SK-N-SH (cell line): ENCODE measurements at regions not wholly inside any gene's neighbourhood (a gene's known extent, or its start where the extent isn't known, plus 50 kb on each side); places are given as distances from the start of the nearest gene placed in this dataset.

Experiments
- CTCF ChIA-PET: fragments of 300-600, 350-600 bp; formaldehyde crosslinking; extraction: SDS; loops from one replicate; lab custom pipeline; 2021; lab: Yijun Ruan, JAX
- POLR2A ChIA-PET: fragments of 350-600 bp; sonication (Branson Sonifier 250); formaldehyde crosslinking; extraction: SDS; loops from one replicate; lab custom pipeline; 2020; ENCODE audit warnings: antibody characterized with exemption, inconsistent platforms; lab: Yijun Ruan, JAX
- DNase-seq: peaks from one replicate; pipeline ENCODE4 v3.0.0; 2012
- H2AFZ ChIP-seq: fragments of 200-600 bp; sonication (generic); 2 replicates; pipeline ENCODE4 v1.8.1; 2016; ENCODE audit warnings: antibody characterized with exemption, mild to moderate bottlenecking, low read depth
- H3F3A ChIP-seq: fragments of 200-600 bp; sonication (generic); replicated peaks from 2 replicates; pipeline ENCODE3; 2016; ENCODE audit warnings: antibody characterized with exemption, mild to moderate bottlenecking; ENCODE audit not compliant: insufficient read depth
- H3K27ac ChIP-seq, 2 experiments: fragments of 200-500 bp in 1 of 2; fragments of 200-600 bp in 1 of 2; sonication (Bioruptor generic) in 1 of 2; sonication (generic), shearing (Covaris generic) in 1 of 2; 2 replicates each; pipeline versions ENCODE4 v1.5.1 to v1.6.1; 2014 to 2016; ENCODE audit warnings: low read depth in 2 of 2, inconsistent platforms in 1 of 2, low read length in 1 of 2, mild to moderate bottlenecking in 1 of 2, mixed read lengths in 1 of 2
- H3K27me3 ChIP-seq: fragments of 200-600 bp; sonication (generic), shearing (Covaris generic); 2 replicates; pipeline ENCODE4 v1.6.1; 2016; ENCODE audit warnings: mixed run types; ENCODE audit not compliant: insufficient read depth
- H3K36me3 ChIP-seq, 2 experiments: fragments of 200-500 bp in 1 of 2; fragments of 200-600 bp in 1 of 2; sonication (Bioruptor generic) in 1 of 2; sonication (generic) in 1 of 2; replicated peaks in 1 of 2; 2 replicates each; pipeline versions ENCODE3 to v1.5.1; 2014 to 2016; ENCODE audit warnings: low read length in 1 of 2, mild to moderate bottlenecking in 1 of 2; ENCODE audit not compliant: insufficient read depth in 2 of 2, control insufficient read depth in 1 of 2
- H3K4me1 ChIP-seq, 2 experiments: fragments of 200-500 bp in 1 of 2; fragments of 200-600 bp in 1 of 2; sonication (Bioruptor generic) in 1 of 2; sonication (generic), shearing (Covaris generic) in 1 of 2; 2 replicates each; pipeline versions ENCODE4 v1.5.1 to v1.6.1; 2014 to 2016; ENCODE audit warnings: low read depth in 1 of 2, low read length in 1 of 2, mixed run types in 1 of 2; ENCODE audit not compliant: insufficient read depth in 2 of 2, control insufficient read depth in 1 of 2
- H3K4me2 ChIP-seq: fragments of 200-600 bp; sonication (generic), shearing (Covaris generic); 2 replicates; pipeline ENCODE4 v1.6.1; 2017; ENCODE audit warnings: mixed run types
- H3K4me3 ChIP-seq, 2 experiments: fragments of 200-500 bp in 1 of 2; fragments of 200-600 bp in 1 of 2; sonication (Bioruptor generic) in 1 of 2; sonication (generic), shearing (Covaris generic) in 1 of 2; 2 replicates each; pipeline versions ENCODE4 v1.5.1 to v1.8.1; 2014 to 2016; ENCODE audit warnings: low read depth in 2 of 2, inconsistent platforms in 1 of 2, low read length in 1 of 2, mild to moderate bottlenecking in 1 of 2, mixed read lengths in 1 of 2, moderate library complexity in 1 of 2
- H3K79me2 ChIP-seq: fragments of 200-600 bp; sonication (generic); 2 replicates; pipeline ENCODE4 v1.8.1; 2017; ENCODE audit warnings: mild to moderate bottlenecking; ENCODE audit not compliant: insufficient read depth
- H3K9ac ChIP-seq: fragments of 200-600 bp; sonication (generic); 2 replicates; pipeline ENCODE4 v1.6.1; 2017; ENCODE audit warnings: mixed run types
- H3K9me2 ChIP-seq: fragments of 200-600 bp; sonication (generic); 2 replicates; pipeline ENCODE4 v1.6.1; 2017; ENCODE audit warnings: mixed run types
- H3K9me3 ChIP-seq: fragments of 200-600 bp; sonication (generic); 2 replicates; pipeline ENCODE4 v1.6.1; 2017; ENCODE audit warnings: mixed run types, mild to moderate bottlenecking, moderate library complexity
- H4K20me1 ChIP-seq: fragments of 200-600 bp; sonication (generic); 2 replicates; pipeline ENCODE4 v1.6.1; 2017; ENCODE audit warnings: mild to moderate bottlenecking, mixed run types; ENCODE audit not compliant: insufficient read depth
- CHD2 ChIP-seq: fragments of 150-350 bp; IDR thresholded peaks from 2 replicates; pipeline ENCODE4 v1.6.1; 2018; ENCODE audit warnings: low read length; ENCODE audit not compliant: partially characterized antibody
- ELF1 ChIP-seq: IDR thresholded peaks from 2 replicates; pipeline ENCODE4 v1.4.0; 2012
- EZH2phosphoT487 ChIP-seq: fragments of 200-600 bp; sonication (generic); IDR thresholded peaks from 2 replicates; pipeline ENCODE4 v1.6.1; 2017; ENCODE audit warnings: low read depth, mixed run types, mild to moderate bottlenecking, antibody characterized with exemption, moderate library complexity, borderline replicate concordance
- FOXJ3 ChIP-seq: sonication (generic); formaldehyde crosslinking; IDR thresholded peaks from 2 replicates; pipeline ENCODE4 v1.5.1; 2020; ENCODE audit warnings: mild to moderate bottlenecking, missing genetic modification reagents
- GABPA ChIP-seq: IDR thresholded peaks from 2 replicates; pipeline ENCODE4 v1.4.0; 2012; ENCODE audit warnings: low read depth, mild to moderate bottlenecking
- JUND ChIP-seq: IDR thresholded peaks from 2 replicates; pipeline ENCODE4 v1.4.0; 2012
- MEF2A ChIP-seq: IDR thresholded peaks from 2 replicates; pipeline ENCODE4 v1.4.0; 2012; ENCODE audit warnings: low read depth, borderline replicate concordance
- NFIC ChIP-seq: IDR thresholded peaks from 2 replicates; pipeline ENCODE4 v1.4.0; 2012; ENCODE audit warnings: borderline replicate concordance
- NRF1 ChIP-seq: IDR thresholded peaks from 2 replicates; pipeline ENCODE4 v1.6.1; 2012; ENCODE audit warnings: low read depth, mild to moderate bottlenecking, low read length
- RAD21 ChIP-seq: IDR thresholded peaks from 2 replicates; pipeline ENCODE4 v1.6.1; 2012; ENCODE audit warnings: mild to moderate bottlenecking, low read length
- RCOR1 ChIP-seq: fragments of 150-350 bp; IDR thresholded peaks from 2 replicates; pipeline ENCODE4 v1.6.1; 2017; ENCODE audit warnings: antibody characterized with exemption, low read length
- RXRA ChIP-seq: IDR thresholded peaks from 2 replicates; pipeline ENCODE4 v1.4.0; 2012; ENCODE audit warnings: low read depth, mild to moderate bottlenecking, borderline replicate concordance
- SIN3A ChIP-seq: IDR thresholded peaks from 2 replicates; pipeline ENCODE4 v1.6.1; 2012; ENCODE audit warnings: low read depth, mild to moderate bottlenecking, low read length, moderate library complexity, borderline replicate concordance
- TCF12 ChIP-seq: IDR thresholded peaks from 2 replicates; pipeline ENCODE4 v1.4.0; 2012
- TEAD4 ChIP-seq: IDR thresholded peaks from 2 replicates; pipeline ENCODE4 v1.4.0; 2012; ENCODE audit warnings: mild to moderate bottlenecking, borderline replicate concordance; ENCODE audit not compliant: insufficient read depth
- WGBS: methylation state at CpG from one replicate; pipeline ENCODE4 v1.1.6; 2017; ENCODE audit warnings: low lambda C conversion rate; 5-methylcytosine and 5-hydroxymethylcytosine counted together
- TF ChIP-seq, protein P1 (sequence below): fragments of 150-350 bp; IDR thresholded peaks from 2 replicates; pipeline ENCODE4 v1.6.1; 2017; ENCODE audit warnings: antibody characterized with exemption, low read length, low read depth, borderline replicate concordance
- TF ChIP-seq, protein P2 (sequence below): IDR thresholded peaks from 2 replicates; pipeline ENCODE4; 2012
- TF ChIP-seq, protein P3 (sequence below): IDR thresholded peaks from 2 replicates; pipeline ENCODE4 v1.6.1; 2012; ENCODE audit warnings: mild to moderate bottlenecking, low read depth, low read length, moderate library complexity
- TF ChIP-seq, protein P4 (sequence below): IDR thresholded peaks from 2 replicates; pipeline ENCODE4 v1.4.0; 2012; ENCODE audit warnings: low read depth, borderline replicate concordance

DNA sequence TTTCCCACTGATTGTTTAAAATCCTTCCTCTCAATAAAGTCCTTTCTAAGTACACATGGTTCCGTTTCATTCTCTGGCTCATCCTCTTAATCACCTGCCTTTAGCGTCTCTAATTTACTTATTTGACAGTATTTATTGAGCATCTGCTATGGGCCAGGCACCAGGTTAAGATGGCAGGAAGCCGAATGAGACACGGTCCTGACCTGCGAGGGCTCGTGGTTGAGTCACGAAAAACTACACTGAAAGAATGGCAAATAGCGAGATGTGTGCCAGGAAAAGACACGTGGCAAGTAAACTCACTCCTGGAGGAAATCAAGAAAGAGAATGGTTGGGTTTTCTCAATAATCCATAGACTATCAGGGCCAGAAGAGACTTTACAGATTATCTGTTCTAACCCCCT, 60.9 kb downstream of the HES1 start:
- Histone ChIP-seq H3F3A (no peaks in the 10 kb centered on the region), H3K79me2 (no peaks in the 10 kb centered on the region), H4K20me1 (no peaks in the 10 kb centered on the region), H3K27me3 (no peaks in the 10 kb centered on the region; the same call in 1 of the 2 replicates), H3K9me3 (no peaks in the 10 kb centered on the region), H3K4me1 (peaks cover 0 to 14% of the 10 kb centered on the region in 2 experiments; a peak in 2 of 4 replicates), H3K4me3 (no peak overlapping the region)
- no peak for DNase-seq
- POLR2A ChIA-PET = no interaction called here
- TF ChIP-seq FOXJ3 (CRISPR knock-in tag) (no peak), NRF1 (no peak), TEAD4 (no peak), RAD21 (no peak), NFIC (no peak), TCF12 (no peak), MEF2A (no peak)
- TF ChIP-seq, protein P1, sequence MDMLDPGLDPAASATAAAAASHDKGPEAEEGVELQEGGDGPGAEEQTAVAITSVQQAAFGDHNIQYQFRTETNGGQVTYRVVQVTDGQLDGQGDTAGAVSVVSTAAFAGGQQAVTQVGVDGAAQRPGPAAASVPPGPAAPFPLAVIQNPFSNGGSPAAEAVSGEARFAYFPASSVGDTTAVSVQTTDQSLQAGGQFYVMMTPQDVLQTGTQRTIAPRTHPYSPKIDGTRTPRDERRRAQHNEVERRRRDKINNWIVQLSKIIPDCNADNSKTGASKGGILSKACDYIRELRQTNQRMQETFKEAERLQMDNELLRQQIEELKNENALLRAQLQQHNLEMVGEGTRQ = no peak
- TF ChIP-seq, protein P2, sequence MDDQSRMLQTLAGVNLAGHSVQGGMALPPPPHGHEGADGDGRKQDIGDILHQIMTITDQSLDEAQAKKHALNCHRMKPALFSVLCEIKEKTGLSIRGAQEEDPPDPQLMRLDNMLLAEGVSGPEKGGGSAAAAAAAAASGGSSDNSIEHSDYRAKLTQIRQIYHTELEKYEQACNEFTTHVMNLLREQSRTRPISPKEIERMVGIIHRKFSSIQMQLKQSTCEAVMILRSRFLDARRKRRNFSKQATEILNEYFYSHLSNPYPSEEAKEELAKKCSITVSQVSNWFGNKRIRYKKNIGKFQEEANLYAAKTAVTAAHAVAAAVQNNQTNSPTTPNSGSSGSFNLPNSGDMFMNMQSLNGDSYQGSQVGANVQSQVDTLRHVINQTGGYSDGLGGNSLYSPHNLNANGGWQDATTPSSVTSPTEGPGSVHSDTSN = no peak
- TF ChIP-seq, all 33 proteins: peak for 0
- Histone ChIP-seq H3K27ac (no peak overlapping the region), H3K9me2 (no peaks in the 10 kb centered on the region), H3K4me2 (no peak overlapping the region), H3K36me3 (no peaks in the 10 kb centered on the region), H2AFZ (no peak overlapping the region), H3K9ac (no peak overlapping the region)
- CTCF ChIA-PET = interaction anchor here (1.1 kb wide), 1 partner anchor 23 kb away, joined by 3 read pairs; no protein-coding TSS in a partner anchor
- 79% methylated on average over 9 of the region's 9 CpGs for WGBS

DNA sequence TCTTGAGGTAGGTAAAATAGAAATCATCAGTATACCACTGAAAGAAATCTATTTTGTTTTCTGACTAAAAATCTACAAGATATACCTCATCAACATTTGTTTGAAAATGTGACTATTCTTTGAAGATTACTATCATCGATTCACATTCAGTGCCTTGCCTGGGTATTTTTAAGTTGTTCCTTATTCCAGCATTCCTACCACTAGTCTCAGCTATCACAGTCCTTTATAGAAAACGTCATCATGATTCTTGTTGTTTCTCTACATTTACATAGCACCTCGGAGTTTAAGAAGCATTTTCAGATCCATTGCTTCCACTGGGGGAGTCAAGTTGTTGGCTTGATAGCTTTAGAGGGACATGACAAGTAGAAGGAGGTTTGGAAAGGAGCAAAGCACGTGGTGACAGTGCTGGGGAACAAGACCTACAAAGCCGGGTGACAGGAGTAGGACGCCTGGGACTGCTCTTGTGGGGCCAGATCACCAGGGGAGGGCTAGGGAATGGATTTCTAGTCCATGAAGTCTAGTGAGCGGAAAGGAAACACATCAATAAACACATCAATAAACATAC, 61.5 kb downstream of the HES1 start:
- H3K27ac ChIP-seq = no peak overlapping the region

More for the DNA sequence above, 61.5 kb downstream of the HES1 start:
- 56% methylated on average over 7 of the region's 7 CpGs for WGBS
- Histone ChIP-seq H3K9me2 (no peaks in the 10 kb centered on the region), H3K4me1 (peaks cover 0 to 14% of the 10 kb centered on the region in 2 experiments; a peak in 2 of 4 replicates), H3F3A (no peaks in the 10 kb centered on the region), H4K20me1 (no peaks in the 10 kb centered on the region), H3K9ac (no peak overlapping the region), H2AFZ (no peak overlapping the region), H3K4me3 (no peak overlapping the region), H3K36me3 (no peaks in the 10 kb centered on the region), H3K27me3 (no peaks in the 10 kb centered on the region; the same call in 1 of the 2 replicates), H3K4me2 (no peak overlapping the region), H3K9me3 (no peaks in the 10 kb centered on the region), H3K79me2 (no peaks in the 10 kb centered on the region)
- ChIA-PET CTCF (interaction anchor here (1.1 kb wide), 1 partner anchor 24 kb away, joined by 3 read pairs; no protein-coding TSS in a partner anchor), POLR2A (no interaction called here)
- TF ChIP-seq ELF1 (no peak), SIN3A (no peak), RXRA (no peak), EZH2phosphoT487 (no peak), JUND (no peak), CHD2 (no peak), RCOR1 (no peak), GABPA (no peak), NFIC (no peak), RAD21 (no peak)
- TF ChIP-seq, protein P3, sequence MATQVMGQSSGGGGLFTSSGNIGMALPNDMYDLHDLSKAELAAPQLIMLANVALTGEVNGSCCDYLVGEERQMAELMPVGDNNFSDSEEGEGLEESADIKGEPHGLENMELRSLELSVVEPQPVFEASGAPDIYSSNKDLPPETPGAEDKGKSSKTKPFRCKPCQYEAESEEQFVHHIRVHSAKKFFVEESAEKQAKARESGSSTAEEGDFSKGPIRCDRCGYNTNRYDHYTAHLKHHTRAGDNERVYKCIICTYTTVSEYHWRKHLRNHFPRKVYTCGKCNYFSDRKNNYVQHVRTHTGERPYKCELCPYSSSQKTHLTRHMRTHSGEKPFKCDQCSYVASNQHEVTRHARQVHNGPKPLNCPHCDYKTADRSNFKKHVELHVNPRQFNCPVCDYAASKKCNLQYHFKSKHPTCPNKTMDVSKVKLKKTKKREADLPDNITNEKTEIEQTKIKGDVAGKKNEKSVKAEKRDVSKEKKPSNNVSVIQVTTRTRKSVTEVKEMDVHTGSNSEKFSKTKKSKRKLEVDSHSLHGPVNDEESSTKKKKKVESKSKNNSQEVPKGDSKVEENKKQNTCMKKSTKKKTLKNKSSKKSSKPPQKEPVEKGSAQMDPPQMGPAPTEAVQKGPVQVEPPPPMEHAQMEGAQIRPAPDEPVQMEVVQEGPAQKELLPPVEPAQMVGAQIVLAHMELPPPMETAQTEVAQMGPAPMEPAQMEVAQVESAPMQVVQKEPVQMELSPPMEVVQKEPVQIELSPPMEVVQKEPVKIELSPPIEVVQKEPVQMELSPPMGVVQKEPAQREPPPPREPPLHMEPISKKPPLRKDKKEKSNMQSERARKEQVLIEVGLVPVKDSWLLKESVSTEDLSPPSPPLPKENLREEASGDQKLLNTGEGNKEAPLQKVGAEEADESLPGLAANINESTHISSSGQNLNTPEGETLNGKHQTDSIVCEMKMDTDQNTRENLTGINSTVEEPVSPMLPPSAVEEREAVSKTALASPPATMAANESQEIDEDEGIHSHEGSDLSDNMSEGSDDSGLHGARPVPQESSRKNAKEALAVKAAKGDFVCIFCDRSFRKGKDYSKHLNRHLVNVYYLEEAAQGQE = no peak
- TF ChIP-seq, protein P4, sequence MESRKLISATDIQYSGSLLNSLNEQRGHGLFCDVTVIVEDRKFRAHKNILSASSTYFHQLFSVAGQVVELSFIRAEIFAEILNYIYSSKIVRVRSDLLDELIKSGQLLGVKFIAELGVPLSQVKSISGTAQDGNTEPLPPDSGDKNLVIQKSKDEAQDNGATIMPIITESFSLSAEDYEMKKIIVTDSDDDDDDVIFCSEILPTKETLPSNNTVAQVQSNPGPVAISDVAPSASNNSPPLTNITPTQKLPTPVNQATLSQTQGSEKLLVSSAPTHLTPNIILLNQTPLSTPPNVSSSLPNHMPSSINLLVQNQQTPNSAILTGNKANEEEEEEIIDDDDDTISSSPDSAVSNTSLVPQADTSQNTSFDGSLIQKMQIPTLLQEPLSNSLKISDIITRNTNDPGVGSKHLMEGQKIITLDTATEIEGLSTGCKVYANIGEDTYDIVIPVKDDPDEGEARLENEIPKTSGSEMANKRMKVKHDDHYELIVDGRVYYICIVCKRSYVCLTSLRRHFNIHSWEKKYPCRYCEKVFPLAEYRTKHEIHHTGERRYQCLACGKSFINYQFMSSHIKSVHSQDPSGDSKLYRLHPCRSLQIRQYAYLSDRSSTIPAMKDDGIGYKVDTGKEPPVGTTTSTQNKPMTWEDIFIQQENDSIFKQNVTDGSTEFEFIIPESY = no peak
- DNase-seq = no peak
